HepG2 (cell line): ENCODE measurements at regions not wholly inside any gene's neighbourhood (a gene's known extent, or its start where the extent isn't known, plus 50 kb on each side); places are given as distances from the start of the nearest gene placed in this dataset.

Experiments
- ELF4 ChIP-seq: sonication (generic); formaldehyde crosslinking; IDR thresholded peaks from 2 replicates; pipeline ENCODE4 v1.5.0; 2020; ENCODE audit warnings: missing genetic modification reagents, mild to moderate bottlenecking, moderate library complexity, borderline replicate concordance
- JUND ChIP-seq: sonication (generic); formaldehyde crosslinking; IDR thresholded peaks from 2 replicates; pipeline ENCODE4 v1.8.0; 2022; ENCODE audit warnings: mild to moderate bottlenecking, missing genetic modification reagents
- KDM1A ChIP-seq: IDR thresholded peaks from 2 replicates; pipeline ENCODE4 v1.6.1; 2016; ENCODE audit warnings: missing compliant biosample characterization
- KDM4B ChIP-seq: sonication (generic); formaldehyde crosslinking; IDR thresholded peaks from 2 replicates; pipeline ENCODE4 v1.4.0; 2020; ENCODE audit warnings: missing genetic modification reagents
- KMT2B ChIP-seq: IDR thresholded peaks from 2 replicates; pipeline ENCODE4 v1.6.1; 2016; ENCODE audit warnings: missing genetic modification reagents, missing compliant biosample characterization
- MBNL3 ChIP-seq: fragments of 250-450 bp; sonication (Bioruptor Pico); conservative IDR thresholded peaks from 2 replicates; pipeline ENCODE4 v1.8.0; 2022; ENCODE audit warnings: mild to moderate bottlenecking, inconsistent platforms
- MXI1 ChIP-seq: IDR thresholded peaks from 3 replicates; pipeline ENCODE4 v1.6.1; 2012; ENCODE audit warnings: low read depth, low read length, inconsistent platforms, borderline replicate concordance
- MZF1 ChIP-seq: sonication (generic); formaldehyde crosslinking; IDR thresholded peaks from 2 replicates; pipeline ENCODE4 v1.8.1; 2023; ENCODE audit warnings: mild to moderate bottlenecking, missing genetic modification reagents, borderline replicate concordance
- NR0B2 ChIP-seq: sonication (generic); formaldehyde crosslinking; IDR thresholded peaks from 2 replicates; pipeline ENCODE4 v1.4.0; 2020; ENCODE audit warnings: mild to moderate bottlenecking, missing genetic modification reagents
- NRL ChIP-seq: sonication (generic); formaldehyde crosslinking; IDR thresholded peaks from 2 replicates; pipeline ENCODE4 v1.5.0; 2020; ENCODE audit warnings: missing genetic modification reagents, mild to moderate bottlenecking, moderate library complexity, borderline replicate concordance
- POGK ChIP-seq: sonication (generic); formaldehyde crosslinking; conservative IDR thresholded peaks from 2 replicates; pipeline ENCODE4 v1.8.0; 2022; ENCODE audit warnings: mild to moderate bottlenecking, moderate library complexity, missing genetic modification reagents
- RAD21 ChIP-seq: fragments of 450-650 bp; formaldehyde crosslinking; IDR thresholded peaks from 2 replicates; pipeline ENCODE4 v1.5.0; 2020; ENCODE audit warnings: mild to moderate bottlenecking
- RFXAP ChIP-seq: sonication (generic); formaldehyde crosslinking; IDR thresholded peaks from 2 replicates; pipeline ENCODE4 v1.4.0; 2020; ENCODE audit warnings: missing genetic modification reagents, borderline replicate concordance
- SIX4 ChIP-seq: sonication (generic); formaldehyde crosslinking; IDR thresholded peaks from 2 replicates; pipeline ENCODE4 v1.4.0; 2020; ENCODE audit warnings: missing genetic modification reagents
- SRSF1 ChIP-seq: fragments of 200-400 bp; formaldehyde crosslinking; optimal IDR thresholded peaks from 2 replicates; pipeline ENCODE3; 2017; ENCODE audit warnings: mild to moderate bottlenecking, low read depth, low read length, moderate library complexity
- WIZ ChIP-seq: sonication (generic); formaldehyde crosslinking; IDR thresholded peaks from 2 replicates; pipeline ENCODE4 v1.5.1; 2020; ENCODE audit warnings: mild to moderate bottlenecking, missing genetic modification reagents
- ZFP41 ChIP-seq: sonication (generic); formaldehyde crosslinking; IDR thresholded peaks from 2 replicates; pipeline ENCODE4 v1.4.0; 2020; ENCODE audit warnings: mild to moderate bottlenecking, missing genetic modification reagents, borderline replicate concordance
- ZNF180 ChIP-seq: sonication (generic); formaldehyde crosslinking; IDR thresholded peaks from 2 replicates; pipeline ENCODE4 v1.4.0; 2020; ENCODE audit warnings: low read depth, missing genetic modification reagents, borderline replicate concordance
- ZNF230 ChIP-seq: sonication (generic); formaldehyde crosslinking; IDR thresholded peaks from 2 replicates; pipeline ENCODE4 v1.4.0; 2020; ENCODE audit warnings: mild to moderate bottlenecking, missing genetic modification reagents
- ZNF280B ChIP-seq: sonication (generic); formaldehyde crosslinking; IDR thresholded peaks from 2 replicates; pipeline ENCODE4 v1.5.0; 2020; ENCODE audit warnings: missing genetic modification reagents, mild to moderate bottlenecking, borderline replicate concordance
- ZNF530 ChIP-seq: sonication (generic); formaldehyde crosslinking; IDR thresholded peaks from 2 replicates; pipeline ENCODE4 v1.5.0; 2020; ENCODE audit warnings: low read depth, mild to moderate bottlenecking, missing genetic modification reagents
- ZNF670 ChIP-seq: sonication (generic); formaldehyde crosslinking; IDR thresholded peaks from 2 replicates; pipeline ENCODE4 v1.8.0; 2022; ENCODE audit warnings: mild to moderate bottlenecking, missing genetic modification reagents, borderline replicate concordance
- TF ChIP-seq, protein P1 (sequence below): sonication (generic); formaldehyde crosslinking; IDR thresholded peaks from 2 replicates; pipeline ENCODE4 v1.9.0; 2021; ENCODE audit warnings: missing genetic modification reagents, borderline replicate concordance
- TF ChIP-seq, protein P2 (sequence below): sonication (generic); formaldehyde crosslinking; IDR thresholded peaks from 2 replicates; pipeline ENCODE4 v1.8.0; 2022; ENCODE audit warnings: mild to moderate bottlenecking, missing genetic modification reagents, moderate library complexity

- TF ChIP-seq RAD21 (peak; percentile 5), ZFP41 (peak; percentile 55; the same call in 1 of the 2 replicates), SIX4 (CRISPR knock-in tag) (no peak), POGK (CRISPR knock-in tag) (peak; percentile 59; the same call in 1 of the 2 replicates), NRL (CRISPR knock-in tag) (peak; percentile 54; the same call in 1 of the 2 replicates), MBNL3 (no peak), RFXAP (peak; percentile 62; the same call in 1 of the 2 replicates), WIZ (CRISPR knock-in tag) (no peak), ZNF230 (CRISPR knock-in tag) (no peak), KDM1A (no peak), SRSF1 (peak; percentile 79), ELF4 (CRISPR knock-in tag) (no peak), JUND (CRISPR knock-in tag) (0 out of 2 replicates have a peak, but pooled peaks have one; percentile 19), ZNF530 (no peak), NR0B2 (CRISPR knock-in tag) (peak; percentile 83; the same call in 1 of the 2 replicates), ZNF180 (CRISPR knock-in tag) (no peak), ZNF670 (CRISPR knock-in tag) (no peak), MZF1 (CRISPR knock-in tag) (no peak), KMT2B (peak; percentile 71), KDM4B (no peak), MXI1 (peak; percentile 33; the same call in 1 of the 3 replicates), ZNF280B (CRISPR knock-in tag) (peak; percentile 65; the same call in 1 of the 2 replicates)
- TF ChIP-seq, protein P1, sequence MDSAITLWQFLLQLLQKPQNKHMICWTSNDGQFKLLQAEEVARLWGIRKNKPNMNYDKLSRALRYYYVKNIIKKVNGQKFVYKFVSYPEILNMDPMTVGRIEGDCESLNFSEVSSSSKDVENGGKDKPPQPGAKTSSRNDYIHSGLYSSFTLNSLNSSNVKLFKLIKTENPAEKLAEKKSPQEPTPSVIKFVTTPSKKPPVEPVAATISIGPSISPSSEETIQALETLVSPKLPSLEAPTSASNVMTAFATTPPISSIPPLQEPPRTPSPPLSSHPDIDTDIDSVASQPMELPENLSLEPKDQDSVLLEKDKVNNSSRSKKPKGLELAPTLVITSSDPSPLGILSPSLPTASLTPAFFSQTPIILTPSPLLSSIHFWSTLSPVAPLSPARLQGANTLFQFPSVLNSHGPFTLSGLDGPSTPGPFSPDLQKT (CRISPR knock-in tag) = no peak
- TF ChIP-seq, protein P2, sequence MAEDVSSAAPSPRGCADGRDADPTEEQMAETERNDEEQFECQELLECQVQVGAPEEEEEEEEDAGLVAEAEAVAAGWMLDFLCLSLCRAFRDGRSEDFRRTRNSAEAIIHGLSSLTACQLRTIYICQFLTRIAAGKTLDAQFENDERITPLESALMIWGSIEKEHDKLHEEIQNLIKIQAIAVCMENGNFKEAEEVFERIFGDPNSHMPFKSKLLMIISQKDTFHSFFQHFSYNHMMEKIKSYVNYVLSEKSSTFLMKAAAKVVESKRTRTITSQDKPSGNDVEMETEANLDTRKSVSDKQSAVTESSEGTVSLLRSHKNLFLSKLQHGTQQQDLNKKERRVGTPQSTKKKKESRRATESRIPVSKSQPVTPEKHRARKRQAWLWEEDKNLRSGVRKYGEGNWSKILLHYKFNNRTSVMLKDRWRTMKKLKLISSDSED (CRISPR knock-in tag) = peak; percentile 49; the same call in 1 of the 2 replicates
Measured at GRCh38 chr6:156686995-156687788, 90.0 kb upstream of the ARID1B start (continued).
